Fibroblast of skin of abdomen (primary cell): ENCODE measurements at regions not wholly inside any gene's neighbourhood (a gene's known extent, or its start where the extent isn't known, plus 50 kb on each side); places are given as distances from the start of the nearest gene placed in this dataset.

Experiments
- DNase-seq: peaks from one replicate; pipeline ENCODE4 v3.0.0-alpha.2; 2013

DNA sequence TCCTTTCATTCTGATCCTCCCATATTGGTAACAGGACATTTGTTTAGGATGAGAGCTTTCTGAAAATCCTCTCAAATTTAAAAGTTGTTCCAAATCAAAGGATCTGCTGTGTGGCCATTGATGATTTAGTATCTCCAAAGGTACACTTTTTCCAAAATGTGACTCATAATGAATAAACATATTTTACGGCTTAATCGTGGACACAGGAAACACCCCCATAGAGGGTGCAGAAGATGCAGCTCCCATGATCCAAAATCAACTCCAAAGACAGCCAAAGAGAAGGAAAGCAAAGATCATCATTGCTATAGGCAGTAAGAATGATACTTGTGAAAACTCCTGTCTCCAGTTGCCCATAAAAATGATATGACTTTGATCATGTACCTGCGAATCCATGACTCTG, 239.7 kb downstream of the PIK3R1 start:
- no peak for DNase-seq

DNA sequence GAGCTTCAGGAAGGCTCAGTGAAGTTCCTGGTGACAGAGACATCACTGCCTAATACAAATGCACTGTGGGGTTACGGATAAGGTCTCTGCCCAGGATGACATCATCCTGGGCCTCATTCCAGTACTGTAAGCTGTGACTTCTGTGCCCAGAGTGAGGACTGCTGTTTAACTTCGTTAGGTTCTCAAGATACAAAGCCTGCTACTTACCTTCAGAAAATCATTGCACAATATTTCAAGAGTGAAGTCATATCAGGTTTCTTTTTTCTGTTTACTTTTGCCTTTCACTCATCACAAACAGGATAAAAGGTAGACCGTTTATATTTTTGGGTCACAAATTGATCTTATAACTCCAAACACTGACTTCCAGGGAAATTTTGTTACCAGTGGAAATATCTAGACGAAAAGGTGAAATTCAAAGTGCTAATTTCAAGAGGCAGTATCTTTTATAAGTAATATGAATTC, 241.2 kb downstream of the PIK3R1 start:
- DNase-seq, result peak; percentile 26

DNA sequence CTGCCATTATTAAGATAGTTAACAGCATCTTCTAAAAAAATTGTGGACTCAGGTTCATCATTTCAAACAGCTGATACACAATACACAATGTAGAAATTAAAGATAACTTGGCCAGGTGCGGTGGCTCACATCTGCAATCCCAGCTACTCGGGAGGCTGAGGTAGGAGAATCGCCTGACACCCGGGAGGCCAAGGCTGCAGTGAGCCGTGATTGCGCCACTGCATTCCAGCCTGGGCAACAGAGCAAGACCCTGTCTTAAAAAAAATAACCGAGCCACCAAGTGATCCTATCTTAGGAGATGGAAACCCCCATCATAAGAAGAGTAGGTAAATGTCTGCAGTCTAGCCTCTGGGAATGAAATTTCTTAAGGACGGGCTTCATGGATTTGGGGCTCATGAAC, 241.7 kb downstream of the PIK3R1 start:
- no peak for DNase-seq

DNA sequence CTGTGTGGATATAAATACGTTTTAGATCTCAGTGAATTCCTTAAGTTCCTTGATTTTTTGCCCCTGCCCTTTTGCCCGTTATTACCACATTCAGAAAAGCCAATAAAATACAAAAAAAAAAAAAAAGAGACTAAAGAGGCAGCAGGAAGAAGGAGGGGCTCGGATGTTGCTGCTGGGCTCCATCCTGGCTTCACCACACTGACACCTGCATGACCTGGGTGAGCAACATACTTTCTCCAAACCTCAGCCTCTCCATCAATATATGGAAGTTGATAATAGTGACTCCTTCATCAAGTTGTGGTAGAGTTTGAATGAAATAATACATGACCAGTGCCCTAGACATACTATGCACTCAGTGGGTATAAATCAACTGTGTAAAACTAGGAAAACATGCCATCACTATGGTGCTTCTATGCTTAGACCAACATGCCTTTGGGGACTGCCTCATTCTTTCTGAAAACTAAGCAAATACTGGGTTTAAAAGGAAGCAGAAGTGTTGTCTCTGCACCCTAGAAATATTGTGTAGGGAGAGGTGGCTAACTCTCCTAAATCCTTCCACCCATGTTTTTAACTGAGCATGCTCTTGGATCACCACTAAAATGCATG, 243.0 kb downstream of the PIK3R1 start:
- DNase-seq, result no peak

DNA sequence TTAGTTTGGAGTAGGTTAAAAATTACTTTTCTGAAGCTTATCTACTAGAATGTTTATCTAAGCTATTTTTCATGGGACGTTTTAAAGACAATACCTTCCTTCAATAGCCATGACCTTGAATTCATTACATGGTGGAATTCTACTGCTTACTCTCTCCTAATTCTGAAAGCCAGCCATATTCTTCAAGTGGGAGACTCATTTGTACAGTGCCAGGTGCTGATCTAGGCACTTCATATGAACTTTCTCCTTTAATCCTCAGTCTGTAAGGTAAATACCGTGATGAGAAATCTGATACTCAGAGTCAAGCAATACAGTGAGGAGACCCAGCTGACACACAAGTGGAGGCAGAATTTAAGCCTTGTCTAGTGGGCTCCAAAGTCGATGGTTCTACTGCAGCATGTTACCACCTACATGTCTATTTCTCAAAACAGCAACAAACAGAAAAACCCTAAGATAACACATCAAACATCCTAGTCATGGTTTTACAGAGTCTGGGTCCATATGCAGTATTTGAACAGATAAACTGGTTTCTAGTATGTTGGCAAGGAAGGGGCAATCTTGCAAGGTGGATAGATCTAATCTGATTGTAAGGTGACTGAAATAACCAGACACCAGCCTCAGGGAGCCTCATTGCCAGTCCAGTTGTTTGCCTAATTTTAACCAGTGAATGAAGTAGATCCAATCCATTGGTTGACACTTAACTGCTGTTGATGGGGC, 243.7 kb downstream of the PIK3R1 start:
- no peak for DNase-seq

DNA sequence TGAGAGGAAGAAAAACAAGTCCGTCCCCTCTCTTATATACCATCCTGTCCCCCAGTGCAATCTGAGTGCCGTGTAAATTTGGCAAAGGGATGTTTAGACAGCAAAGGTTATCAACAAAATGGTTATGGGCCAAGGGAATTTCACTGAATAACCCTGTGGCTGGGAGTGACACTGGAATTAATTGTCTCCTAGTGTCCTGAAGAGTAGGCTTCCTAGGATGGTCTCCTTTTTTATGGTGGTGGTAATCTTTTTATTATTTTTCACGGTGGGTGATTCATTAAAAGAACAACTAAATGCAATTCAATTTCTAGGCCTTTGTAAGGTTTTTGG, 244.2 kb downstream of the PIK3R1 start:
- DNase-seq, result no peak

DNA sequence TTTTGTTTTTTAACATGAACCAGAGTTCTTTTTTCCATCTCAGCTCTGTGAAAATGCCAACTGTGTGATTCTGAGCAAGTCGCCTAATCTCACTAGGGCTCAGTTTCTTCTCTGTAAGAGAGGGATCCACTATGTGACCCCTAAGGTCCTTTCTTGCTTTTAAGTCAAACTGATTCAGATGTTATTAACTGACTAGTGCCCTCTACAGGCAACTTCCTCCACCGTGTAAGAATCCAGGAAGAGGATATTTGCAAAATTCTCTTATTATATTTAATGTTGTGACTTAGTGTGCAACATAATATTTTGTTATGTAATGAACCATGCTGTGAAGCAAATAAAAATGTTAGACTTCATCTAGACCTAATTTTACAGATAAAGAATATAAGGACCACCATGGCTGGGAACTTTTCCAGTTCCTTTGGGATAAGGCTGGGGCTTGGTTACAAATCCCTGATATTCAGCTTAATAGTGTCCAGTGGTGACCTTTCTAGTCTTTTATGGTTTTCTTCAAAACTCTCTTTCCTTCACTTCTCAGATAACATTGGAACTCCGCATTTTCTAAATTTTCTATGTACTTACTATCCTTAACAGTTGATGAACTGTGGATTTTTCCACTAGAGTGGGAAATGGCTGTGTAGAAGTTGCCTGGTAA, 244.7 kb downstream of the PIK3R1 start:
- peak; percentile 50 for DNase-seq

DNA sequence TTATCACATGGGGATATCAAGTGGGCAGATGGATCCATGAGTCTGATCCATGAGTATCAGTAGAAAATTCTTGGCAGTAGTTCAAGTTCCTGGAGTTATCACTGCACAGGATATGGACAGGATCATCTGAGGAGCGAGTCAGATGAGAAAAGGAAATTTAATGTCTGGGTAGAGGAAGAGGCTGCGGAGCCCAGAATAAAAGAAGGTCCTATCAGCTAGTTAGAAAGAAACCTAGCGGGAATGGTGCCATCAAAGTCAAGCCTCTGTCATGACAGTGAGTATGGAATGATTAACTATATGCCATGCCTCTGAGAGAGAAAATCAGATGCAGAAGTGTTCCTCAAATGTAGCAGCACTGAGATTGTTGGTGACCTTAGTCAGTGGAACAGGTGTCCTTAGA, 248.1 kb downstream of the PIK3R1 start:
- no peak for DNase-seq

DNA sequence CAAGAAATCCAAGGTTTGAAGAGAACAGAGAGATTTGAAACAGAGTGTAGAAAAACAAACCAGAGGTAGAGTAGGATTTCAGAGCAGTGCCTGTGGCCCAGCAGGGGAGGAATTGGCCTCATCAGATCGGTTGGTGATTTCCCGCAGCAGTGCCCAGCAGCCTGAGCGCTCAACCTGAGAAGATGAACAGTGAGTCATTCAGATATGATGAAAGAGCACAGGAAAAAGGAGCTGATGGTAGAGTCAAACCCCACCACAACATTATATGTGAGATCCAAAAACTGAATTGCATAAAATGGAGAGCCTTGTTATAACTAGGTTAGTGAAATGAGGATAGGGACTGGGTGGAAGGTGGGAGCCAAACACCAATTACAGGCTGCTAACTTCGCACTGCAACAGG, 248.9 kb downstream of the PIK3R1 start:
- no peak for DNase-seq

DNA sequence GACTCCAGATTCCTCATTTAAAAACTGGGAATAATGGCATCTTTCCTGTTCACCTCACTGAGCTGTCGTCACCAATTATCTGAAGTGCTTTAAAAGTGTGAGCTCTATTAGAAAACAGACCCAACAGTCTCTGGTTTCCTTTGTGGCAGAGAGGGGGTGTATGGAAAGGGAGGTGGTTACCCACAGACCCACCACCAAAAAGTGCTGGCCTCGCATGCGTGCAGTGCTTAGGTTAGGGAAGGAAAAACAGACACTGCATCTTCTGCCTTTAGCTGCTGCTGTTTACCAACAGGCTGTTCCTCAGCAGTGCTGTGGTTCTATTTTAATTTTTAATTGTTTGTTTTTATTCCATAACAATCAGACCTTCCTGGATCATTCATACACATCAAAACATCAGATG, 249.6 kb downstream of the PIK3R1 start:
- DNase-seq, result no peak

DNA sequence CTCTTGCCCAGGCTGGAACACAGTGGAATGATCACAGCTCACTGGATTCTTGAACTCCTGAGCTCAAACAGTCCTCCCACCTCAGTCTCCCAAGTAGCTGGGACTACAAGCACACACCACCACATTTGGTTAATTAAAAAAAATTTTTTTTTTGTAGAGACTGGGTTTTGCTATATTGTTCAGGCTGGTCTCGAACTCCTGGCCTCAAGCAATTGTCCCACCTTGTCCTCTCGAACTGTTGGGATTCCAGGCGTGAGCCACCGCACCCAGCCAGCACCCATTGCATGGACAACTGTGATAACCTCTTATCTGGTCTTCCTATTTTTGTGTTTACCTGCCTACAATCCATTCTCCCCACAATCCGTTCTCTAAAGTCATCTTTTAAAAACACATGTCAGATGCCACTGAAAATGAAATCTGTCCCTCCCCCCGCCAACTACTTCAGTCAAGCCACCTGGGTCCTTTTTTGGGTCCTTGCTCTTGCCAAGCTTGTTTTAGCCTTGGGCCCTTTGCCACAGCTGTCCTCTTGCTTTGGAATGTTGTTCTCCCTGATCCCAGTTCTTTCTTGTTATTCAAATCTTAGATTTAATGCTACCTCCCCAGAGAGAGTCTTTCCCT, 250.5 kb downstream of the PIK3R1 start:
- no peak for DNase-seq

DNA sequence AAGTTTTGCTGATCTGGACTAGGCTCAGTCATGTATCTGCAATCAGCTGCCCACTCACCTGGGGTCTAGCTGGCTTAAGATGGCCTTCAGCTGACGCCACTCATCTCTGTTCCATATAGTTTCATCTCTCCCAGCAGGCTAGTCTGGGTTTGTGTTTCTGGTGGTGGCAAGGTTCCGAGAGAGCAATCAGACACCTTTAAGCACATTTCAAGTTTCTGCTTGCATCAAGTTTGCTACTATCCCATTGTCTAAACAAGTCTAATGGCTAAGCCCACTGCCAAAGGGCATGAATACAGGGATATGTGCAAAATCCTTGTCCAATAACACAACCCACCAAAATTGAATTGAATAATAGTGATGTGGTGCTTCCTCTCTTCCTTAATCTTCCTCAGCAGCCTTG, 251.7 kb downstream of the PIK3R1 start:
- DNase-seq, result no peak

DNA sequence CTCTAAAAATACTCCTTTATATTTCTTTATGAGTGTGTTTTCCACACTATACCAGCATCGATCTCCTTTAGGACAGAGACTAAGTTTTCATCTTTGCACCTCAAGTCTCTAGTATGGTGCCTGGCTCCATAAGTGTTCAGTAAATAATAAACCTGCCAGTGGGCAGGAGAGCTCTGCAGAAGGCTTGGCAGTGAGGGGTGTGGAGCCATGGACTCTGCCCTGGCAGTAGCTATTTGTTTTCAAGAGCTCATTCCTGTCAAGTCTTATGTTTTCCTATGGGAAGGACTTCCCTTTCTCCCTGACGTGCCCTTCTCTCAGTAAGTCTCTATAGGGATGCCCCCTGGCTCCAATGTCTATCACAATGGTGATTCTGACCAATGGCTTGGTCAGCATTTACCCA, 252.2 kb downstream of the PIK3R1 start:
- DNase-seq, result no peak

DNA sequence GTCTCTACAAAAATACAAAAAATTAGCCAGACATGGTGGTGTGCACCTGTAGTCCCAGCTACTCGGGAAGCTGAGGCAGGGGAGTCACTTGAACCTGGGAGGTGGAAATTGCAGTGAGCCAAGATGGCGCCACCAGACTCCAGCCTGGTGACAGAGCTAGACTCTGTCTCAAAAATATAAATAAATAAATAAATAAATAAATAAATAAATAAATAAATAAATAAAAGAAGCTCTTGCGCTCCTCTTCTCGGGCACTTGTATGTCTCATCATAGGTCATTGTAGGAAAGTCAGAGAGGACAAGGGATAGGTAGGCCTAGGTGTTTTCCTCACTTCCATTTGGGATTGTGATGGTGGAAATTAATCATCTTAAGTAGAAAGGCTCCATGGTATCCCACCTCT, 252.8 kb downstream of the PIK3R1 start:
- no peak for DNase-seq

DNA sequence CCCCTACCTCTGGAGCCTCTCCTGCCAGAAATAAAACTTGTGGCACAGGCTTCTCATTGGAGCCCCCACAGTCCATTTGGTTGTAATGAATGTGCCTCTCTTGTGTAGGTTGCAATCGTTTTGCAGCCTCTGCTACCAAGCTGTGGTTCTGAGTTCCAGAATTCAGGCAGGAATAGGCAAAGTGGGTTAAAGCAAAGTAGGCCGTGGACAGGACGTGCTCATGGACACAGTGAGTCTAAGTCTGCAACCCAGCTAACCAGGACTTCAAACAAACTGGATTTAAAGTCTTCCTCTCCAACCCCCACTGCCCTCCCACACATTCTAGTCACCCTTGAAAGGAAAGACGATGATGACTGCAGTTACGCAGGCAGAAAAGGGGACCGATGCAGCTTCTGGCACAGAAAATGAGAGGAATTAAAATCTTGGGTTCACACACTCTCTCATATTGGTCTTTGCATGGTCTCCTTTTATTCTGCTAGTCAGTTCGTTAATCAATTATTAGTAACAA, 260.0 kb downstream of the PIK3R1 start:
- no peak for DNase-seq

DNA sequence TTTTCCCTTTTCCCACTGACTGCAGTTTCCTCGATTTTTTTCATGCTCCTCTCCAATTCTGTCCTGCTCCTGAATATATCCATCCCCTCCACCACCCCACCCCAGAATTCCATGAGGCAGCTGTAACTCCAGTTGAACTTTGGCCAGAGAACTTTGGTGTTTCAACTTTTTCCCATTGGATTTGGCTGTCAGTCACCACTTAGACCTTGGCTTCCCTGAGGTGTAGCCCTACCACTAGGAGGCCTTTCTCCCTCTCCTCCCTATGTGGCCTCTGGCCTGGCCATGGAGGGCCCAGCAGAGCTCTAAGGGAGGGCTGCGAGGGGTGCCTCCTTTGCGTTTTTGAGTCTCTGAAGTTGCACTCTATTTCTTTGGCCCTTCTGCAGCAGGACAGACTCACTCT, 261.3 kb downstream of the PIK3R1 start:
- no peak for DNase-seq

DNA sequence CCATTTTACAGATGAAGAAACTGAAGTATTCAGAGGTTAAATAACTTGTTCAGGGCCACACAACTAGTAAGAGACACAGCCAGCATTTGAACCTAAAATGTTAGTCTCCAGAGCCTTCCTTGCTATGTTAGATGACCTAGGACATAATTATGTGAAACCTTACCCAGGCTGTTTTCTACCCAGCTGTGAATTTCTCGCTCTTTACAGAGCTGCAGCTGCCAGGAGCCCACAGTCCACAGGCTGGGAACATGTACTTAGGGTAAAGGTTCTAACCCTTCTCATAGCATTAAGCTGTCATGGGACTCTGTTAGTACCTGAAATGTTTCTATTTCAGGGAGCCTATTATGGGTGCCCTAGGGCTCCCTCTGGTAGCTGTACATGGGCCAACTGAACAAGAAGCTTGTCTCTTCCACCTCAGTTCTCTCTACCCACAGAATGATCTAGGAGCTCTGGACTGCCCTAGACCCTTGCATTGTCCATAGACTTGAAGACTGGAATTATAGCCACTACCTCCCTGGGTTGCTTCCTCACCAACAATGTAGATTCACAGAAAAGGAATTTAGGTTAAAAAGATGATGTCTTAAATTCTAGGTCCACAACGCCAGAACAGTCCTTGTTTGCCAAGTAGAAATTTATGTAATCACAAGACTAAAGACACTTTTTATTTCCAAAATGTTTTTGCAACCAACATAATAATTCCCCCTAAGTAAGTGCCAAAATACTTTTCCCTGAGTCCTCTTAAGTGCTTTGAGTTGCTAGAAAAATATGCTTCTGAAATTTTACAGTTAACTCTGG, 262.9 kb downstream of the PIK3R1 start:
- DNase-seq, result peak; percentile 70

DNA sequence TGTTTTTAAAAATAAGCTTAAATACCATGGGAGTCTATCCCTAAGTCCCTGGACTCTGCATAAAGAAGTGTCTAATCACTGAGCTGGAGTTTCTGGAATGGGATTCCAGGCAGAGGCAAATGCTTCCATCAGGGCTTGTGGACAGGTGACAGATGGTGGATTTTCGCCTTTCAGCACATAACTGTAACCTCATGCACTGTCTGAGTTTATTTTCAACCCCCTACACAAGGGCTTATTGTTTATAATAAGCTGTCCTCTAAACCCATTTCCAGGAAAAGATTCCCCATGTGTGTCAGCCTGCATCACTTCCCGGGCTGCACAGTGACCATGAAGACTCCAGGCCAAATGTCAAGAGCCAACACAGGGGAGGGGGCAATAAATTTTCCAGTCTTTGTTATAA, 264.0 kb downstream of the PIK3R1 start:
- DNase-seq, result no peak

DNA sequence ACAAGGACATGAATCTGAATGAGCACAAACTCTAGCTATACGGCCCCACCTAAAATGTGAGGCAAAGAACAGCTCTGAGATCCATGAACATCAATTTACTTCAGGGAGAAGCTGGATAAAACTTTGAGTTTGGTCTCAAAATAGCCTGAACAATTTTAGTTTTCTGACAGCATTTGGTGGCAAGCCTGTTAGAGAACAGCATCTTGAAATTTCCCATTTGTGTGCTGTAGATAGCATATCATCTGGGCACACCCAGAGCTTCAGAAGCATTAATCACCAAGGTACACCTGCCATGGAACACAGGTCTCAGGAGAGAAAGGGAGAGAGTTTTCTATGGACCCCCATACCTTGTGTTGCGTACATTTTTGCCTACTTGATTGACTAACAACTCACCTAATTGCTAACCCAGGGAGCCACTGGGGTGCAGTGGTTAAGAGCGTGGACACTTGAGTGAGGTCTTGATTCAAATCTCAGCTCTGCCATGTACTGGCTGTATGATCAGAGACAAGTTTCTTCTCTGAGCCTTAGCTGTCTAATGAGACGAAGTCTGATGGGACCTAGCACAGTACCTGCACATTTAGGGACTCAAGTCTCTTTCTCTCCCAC, 264.9 kb downstream of the PIK3R1 start:
- no peak for DNase-seq

DNA sequence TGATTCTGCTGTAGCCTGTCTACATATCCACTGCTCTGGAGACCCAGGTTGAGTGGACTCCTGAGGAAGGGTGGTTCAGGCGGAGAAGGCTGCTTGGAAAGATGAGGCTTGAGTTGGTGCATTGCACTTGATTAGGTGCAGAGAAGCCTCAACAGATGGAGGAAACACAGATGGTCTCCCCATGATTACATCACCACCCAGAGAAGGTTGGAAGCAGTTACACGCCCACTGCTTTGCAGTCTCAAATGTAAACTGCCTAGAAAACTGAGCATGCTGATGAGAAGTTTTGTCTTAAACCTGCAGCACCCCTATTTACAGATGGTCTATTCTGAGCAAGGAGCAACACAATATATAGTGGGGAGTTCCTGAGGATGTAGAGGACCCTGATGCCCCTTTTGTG, 266.6 kb downstream of the PIK3R1 start:
- DNase-seq, result peak; percentile 31

DNA sequence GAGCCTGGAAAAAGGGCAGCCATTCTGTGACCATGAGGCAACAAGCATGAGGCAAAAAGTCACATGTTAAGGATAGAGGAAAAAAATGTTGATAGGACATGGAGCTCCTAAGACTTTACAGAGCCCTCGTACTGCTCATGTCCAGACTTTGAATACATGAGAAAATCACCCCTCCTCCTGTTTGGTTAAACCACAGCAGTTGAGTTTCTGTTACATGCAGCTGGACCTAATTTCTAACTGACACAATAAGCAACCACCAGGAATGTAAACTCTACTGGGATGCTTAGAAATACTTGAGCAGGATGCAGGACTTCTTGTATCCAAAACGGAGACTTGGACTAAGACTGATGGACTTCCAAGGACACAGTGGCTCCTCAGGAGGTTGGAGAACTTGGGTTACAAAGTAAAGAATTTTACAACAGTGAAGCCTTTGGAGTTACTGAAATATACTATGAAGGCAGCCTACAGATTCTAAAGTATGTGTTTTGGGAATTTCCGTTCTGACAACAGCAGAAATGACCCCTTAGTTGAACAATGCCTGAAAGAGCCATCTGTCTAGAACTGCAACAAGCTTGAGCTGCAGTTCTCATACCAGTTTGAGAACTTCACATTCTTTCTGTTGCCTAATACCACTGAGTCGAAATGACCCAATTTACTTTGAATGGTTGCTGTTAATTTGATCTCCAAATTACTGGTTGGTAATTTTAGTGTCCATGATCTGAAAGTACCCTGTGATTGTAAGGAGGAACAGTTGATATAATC, 268.9 kb downstream of the PIK3R1 start:
- DNase-seq, result peak; percentile 94

DNA sequence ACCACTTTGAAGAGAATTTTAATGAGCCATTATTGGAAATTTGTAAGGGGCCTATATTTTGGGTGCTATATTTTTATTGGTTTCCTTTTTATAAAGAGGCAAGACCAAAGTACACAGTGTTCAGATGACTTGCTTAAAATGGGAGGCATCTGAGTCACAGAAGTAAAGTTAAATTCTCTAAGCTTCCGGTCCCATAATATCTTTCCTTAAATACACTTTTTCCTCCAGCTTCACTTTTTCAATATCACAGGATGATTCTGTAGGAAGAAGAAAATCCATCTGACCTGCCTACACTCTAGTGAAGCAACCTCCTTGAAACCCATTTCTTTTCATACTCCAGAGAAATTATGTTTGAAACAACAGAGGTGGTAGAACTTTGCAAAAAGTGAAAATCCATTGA, 274.0 kb downstream of the PIK3R1 start:
- DNase-seq, result no peak
